HCT116 (cell line): ENCODE measurements at regions not wholly inside any gene's neighbourhood (a gene's known extent, or its start where the extent isn't known, plus 50 kb on each side); places are given as distances from the start of the nearest gene placed in this dataset.

Experiments used
- EZH2phosphoT487 ChIP-seq: fragments of 200-600 bp; IDR thresholded peaks from 2 replicates; pipeline ENCODE4 v1.6.1; 2018; ENCODE audit warnings: antibody characterized with exemption, borderline replicate concordance
- JUND ChIP-seq: IDR thresholded peaks from 2 replicates; pipeline ENCODE4 v1.6.1; 2012

DNA sequence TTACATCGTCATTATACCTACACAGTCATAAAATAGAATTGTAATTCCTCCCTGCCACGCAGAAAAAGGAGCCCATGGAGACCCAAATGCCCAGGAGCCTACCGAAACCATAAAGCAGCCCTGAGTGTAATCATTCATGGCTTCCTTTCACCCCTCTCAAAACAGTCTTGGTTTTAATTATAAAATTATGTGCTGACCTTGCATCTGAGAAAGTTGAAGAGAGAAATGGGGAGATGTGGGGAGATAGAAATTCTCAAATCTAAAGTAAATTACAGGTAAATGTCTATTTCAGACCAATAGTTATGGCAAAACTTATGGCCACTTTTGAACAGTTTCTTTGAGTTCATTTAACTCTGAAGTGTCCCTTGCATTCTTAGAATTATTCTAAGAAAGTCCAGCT is 1068.8 kb downstream of the BCL11A start:
- TF ChIP-seq JUND = no peak
- no peak for TF ChIP-seq EZH2phosphoT487
